Motor neuron (in vitro differentiated cells): ENCODE measurements at regions not wholly inside any gene's neighbourhood (a gene's known extent, or its start where the extent isn't known, plus 50 kb on each side); places are given as distances from the start of the nearest gene placed in this dataset.
A peak's percentile ranks its signal among the peaks of the same experiment; 100 is the strongest.

ENCODE experiments used
- ATAC-seq, 8 experiments: fragments of 200-7000 bp; cut with Tn5 transposase; replicated peaks in 6 of 8; 2 replicates each; pipeline ENCODE4 v1.8.0; 2021; ENCODE audit warnings: mild to moderate bottlenecking in 8 of 8, moderate library complexity in 8 of 8
- H3K27ac ChIP-seq, 2 donors: fragments of 250-450 bp; sonication (Bioruptor Pico); 2 replicates each; pipeline ENCODE4 v1.9.0; 2021; ENCODE audit warnings: antibody characterized with exemption in 2 of 2, mild to moderate bottlenecking in 2 of 2, moderate library complexity in 1 of 2
- H3K4me1 ChIP-seq, 2 donors: fragments of 250-450 bp; sonication (Bioruptor Pico); replicated peaks in 1 of 2; 2 replicates each; pipeline ENCODE4 v1.6.1; 2021; ENCODE audit warnings: antibody characterized with exemption in 2 of 2, mild to moderate bottlenecking in 2 of 2, moderate library complexity in 1 of 2
- H3K4me3 ChIP-seq, 5 donors: fragments of 250-450 bp; sonication (Bioruptor Pico); 2 replicates each; pipeline ENCODE4 v1.9.0; 2021; ENCODE audit warnings: antibody characterized with exemption in 5 of 5, mild to moderate bottlenecking in 5 of 5, moderate library complexity in 4 of 5
- WGBS, 10 experiments: fragments of 450-650 bp; shearing (Covaris generic); methylation state at CpG; one replicate each; pipeline ENCODE4 v1.0.0; 2022; 5-methylcytosine and 5-hydroxymethylcytosine counted together
- in situ Hi-C, 9 experiments: fragments of 400-800 bp; cut with MboI; loops; one replicate each; pipeline ENCODE4 v1.15.0; 2021; ENCODE audit warnings: low sequenced_read_pairs in 9 of 9, low pct_unique_long_range_greater_than_20kb in 2 of 9; ENCODE audit not compliant: unreplicated experiment in 9 of 9

DNA sequence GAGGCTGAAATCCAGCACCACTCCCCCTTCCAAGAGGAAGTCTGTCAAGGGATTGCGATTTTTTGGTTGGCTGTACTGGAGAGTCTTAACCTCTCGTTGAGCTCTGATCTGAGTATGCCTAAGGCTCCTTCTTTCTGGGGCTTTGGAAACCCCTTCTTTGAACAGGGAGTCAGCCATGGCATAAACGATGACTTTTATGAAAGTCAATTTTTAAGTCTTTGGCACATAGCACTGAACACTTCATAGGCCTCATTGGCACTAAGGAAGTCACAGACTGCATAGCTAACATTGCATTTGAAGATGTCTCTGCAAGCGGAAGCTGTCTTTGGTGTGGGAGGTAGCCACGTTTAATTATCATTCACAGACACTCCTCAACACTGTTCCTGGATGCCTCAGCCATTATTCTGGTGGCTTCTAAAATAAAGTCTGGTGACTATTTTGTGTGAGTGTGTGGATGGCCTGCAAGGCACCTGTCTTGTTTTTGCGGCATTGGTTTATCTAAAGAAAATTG is 148.2 kb upstream of the NCK2 start:
- Histone ChIP-seq H3K4me3 (no peak overlapping the region), H3K4me1 (peaks cover 5 to 9% of the 10 kb centered on the region in 2 donors), H3K27ac (no peak overlapping the region)
- ATAC-seq = no peak
- WGBS, 10 experiments = 46 to 100% (median 83%) methylated on average over 1 to 5 of the region's 6 CpGs; no CpG with 5 or more reads in 1 of the 10 experiments
- in situ Hi-C loops = loop anchor here in 2 of 9 experiments (25.0 kb wide), 1 partner anchor 491 kb away; no protein-coding TSS in a partner anchor

DNA sequence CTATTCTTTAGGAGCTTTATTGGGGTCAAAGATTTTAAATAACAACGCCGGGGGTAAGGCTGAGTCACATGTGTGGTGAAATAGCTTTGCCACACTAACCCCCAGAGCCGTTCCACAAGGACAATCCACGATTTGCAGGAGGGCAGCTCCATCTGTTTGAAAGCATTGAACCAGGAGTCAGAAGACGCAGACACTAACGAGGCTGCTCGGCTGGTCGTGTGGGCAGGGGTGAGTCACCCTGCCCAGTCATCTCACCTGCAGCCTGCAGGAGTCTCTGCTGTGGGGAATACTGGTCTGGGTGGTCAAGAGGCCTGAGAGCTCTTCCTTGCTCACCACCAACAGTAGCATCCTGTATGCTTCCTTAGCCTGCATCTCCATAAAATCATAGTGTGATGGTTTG is 149.2 kb upstream of the NCK2 start:
- peak in 4 of 8 experiments; percentile 45 to 83 (median 64) for ATAC-seq
- in situ Hi-C loops = loop anchor here in 2 of 9 experiments (25.0 kb wide), 1 partner anchor 492 kb away; no protein-coding TSS in a partner anchor
- H3K4me3 ChIP-seq = no peak overlapping the region
- H3K27ac ChIP-seq = no peak overlapping the region
- peaks cover under 1 to 3% of the 10 kb centered on the region in 2 donors for H3K4me1 ChIP-seq
- WGBS, 10 experiments = 38 to 90% (median 60%) methylated on average over 2 to 6 of the region's 8 CpGs; no CpG with 5 or more reads in 6 of the 10 experiments

DNA sequence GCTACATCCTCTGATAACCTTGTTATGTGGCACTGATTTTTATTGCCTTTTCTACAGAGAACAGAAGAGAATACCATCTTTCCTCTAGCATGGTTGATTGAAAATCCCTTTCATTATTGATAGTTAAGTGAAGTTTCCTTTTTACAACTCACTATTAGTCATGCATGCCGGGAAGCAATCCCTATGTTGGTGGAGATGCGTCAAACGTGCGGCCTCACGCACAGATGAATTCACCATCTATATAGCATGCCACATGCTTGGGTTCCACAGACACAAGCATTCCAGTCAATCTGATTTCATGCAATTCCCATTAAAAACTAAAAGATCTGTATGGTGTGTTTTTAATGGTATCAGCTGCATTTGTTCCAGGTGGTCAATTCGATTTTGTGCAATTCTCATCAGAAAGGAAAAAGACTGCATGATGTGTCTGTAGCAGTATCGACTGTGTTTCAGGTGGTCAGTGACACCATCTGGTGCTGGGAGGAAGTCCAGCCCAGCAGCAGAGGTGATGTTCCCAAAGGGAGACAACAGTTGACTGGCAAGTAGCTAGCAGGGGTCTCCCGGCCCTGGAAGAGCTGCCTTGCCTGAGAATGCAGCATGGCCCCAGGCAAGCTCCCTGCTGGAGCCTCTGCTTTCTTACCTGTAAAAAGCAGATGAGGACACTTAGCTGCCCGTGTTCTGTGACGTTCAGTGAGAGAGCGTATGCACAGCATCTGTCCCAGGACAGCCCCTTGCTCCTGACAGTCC is 151.3 kb upstream of the NCK2 start:
- 58 to 100% (median 83%) methylated on average over 1 to 7 of the region's 11 CpGs; no CpG with 5 or more reads in 2 of the 10 experiments for WGBS, 10 experiments
- H3K4me1 ChIP-seq = no peaks in the 10 kb centered on the region
- H3K27ac ChIP-seq = no peak overlapping the region
- no peak overlapping the region for H3K4me3 ChIP-seq
- in situ Hi-C loops = loop anchor here in 2 of 9 experiments (25.0 kb wide), 1 partner anchor 494 kb away; no protein-coding TSS in a partner anchor
- no peak for ATAC-seq

DNA sequence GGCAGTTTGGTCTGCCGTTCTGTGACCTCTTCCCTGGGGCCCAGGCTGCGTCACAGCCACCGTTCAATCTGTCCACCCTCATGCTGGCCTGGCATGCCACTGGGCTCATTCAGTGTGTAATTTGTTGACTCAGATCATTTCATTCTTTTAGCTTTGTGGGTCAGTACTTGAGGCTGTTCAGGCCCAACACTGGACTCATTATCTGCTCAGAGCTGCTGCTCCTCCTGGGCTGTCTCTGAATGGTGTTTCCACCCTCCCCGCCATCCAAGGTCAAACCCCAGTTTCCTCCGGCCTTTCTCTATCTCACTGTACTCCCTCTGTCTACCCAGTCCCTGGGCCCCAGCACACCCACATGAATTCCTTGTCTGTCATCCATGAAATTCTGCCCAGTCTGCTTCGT is 152.4 kb upstream of the NCK2 start:
- WGBS, 10 experiments = 43 to 100% (median 82%) methylated on average over 1 to 6 of the region's 6 CpGs
- H3K4me3 ChIP-seq = no peak overlapping the region
- H3K4me1 ChIP-seq = no peaks in the 10 kb centered on the region
- in situ Hi-C loops = loop anchor here in 2 of 9 experiments (25.0 kb wide), 1 partner anchor 495 kb away; no protein-coding TSS in a partner anchor
- no peak for ATAC-seq
- H3K27ac ChIP-seq = no peak overlapping the region

DNA sequence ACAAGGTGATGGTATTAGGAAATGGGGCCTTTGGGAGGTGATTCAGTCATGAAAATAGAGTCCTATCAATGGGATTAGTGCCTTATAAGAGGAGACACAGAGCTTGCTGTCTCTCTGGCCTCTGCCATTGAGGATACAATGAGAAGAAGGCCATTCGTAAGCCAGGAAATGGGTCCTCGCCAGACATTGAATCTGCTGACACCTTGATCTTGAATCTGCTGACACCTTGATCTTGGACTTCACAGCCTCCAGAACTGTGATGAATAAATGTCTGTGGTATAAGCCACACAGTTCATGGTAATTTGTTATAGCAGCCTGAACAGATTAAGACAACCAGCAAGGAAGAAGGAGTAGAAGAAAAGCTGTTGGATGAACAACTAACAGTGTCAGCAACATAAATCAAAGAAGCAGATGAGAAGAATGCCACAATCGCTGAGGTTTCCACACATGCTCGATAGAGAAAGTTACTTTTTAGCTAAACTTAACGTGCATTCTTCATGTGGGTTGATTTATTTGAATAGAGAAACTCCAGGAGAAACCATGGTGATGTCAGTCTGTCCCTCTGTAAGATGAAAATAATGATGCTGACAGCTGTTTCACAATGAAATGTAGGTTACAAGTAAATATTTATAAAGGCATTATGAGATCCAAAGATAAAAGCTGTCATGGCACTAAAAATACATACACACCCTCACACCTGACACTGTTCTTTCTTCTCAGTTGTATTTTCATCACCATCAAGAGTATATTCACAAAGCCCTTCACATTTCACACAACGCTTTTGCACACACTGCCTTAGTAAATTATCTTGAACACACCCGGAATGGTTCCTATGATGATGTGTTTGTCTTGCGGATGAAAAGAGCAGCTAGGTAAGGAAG is 153.7 kb upstream of the NCK2 start:
- no peak overlapping the region for H3K27ac ChIP-seq
- in situ Hi-C loops = loop anchor here in 2 of 9 experiments (25.0 kb wide), 1 partner anchor 496 kb away; no protein-coding TSS in a partner anchor
- no peak overlapping the region for H3K4me3 ChIP-seq
- no peak for ATAC-seq
- WGBS, 10 experiments = 27 to 92% (median 78%) methylated on average over 4 to 6 of the region's 8 CpGs; no CpG with 5 or more reads in 1 of the 10 experiments
- H3K4me1 ChIP-seq = no peaks in the 10 kb centered on the region

DNA sequence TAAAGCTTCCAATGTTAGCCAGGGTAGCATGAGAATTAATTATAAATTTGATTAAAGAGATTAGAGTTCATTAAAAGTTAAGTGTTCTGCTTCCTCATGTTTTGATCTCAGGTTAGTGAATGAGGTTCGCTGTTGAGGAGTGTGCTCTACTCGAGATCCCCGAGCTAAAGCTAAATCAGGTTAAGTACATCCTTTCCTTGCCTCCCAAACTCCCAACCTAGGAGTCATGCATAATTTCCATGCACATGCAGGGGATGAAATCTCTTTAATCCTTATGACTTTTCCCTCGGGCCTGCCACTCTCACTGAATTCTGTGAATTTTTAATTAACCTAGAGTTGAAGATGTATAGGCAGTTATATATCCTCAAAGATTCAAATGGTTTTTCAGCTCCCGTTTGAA is 156.1 kb upstream of the NCK2 start:
- Histone ChIP-seq H3K4me3 (no peak overlapping the region), H3K27ac (no peak overlapping the region), H3K4me1 (no peaks in the 10 kb centered on the region)
- in situ Hi-C loops = loop anchor here in 2 of 9 experiments (25.0 kb wide), 1 partner anchor 499 kb away; no protein-coding TSS in a partner anchor
- WGBS, 10 experiments = 25 to 100% (median 84%) methylated on average over 1 to 5 of the region's 5 CpGs
- ATAC-seq = no peak

DNA sequence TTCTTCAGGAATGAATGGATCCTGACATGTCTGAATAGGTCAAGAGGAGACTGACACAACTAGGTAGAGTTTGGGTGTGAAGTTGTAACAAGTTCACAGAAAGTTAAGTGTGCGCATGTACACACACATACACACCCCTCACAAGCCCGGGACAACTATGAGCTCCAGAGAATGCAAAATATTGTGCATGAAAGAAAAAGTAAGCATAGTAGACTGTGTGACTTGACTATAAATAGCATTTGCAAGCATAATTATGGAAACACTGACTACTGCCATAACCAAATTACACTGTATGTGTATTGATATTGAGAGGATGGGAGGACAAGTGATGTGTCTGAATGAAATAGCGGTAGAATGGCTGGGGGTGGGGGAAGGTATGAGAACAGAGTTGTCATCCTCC is 157.1 kb upstream of the NCK2 start:
- Histone ChIP-seq H3K27ac (no peak overlapping the region), H3K4me1 (no peaks in the 10 kb centered on the region), H3K4me3 (no peak overlapping the region)
- 0 to 100% (median 69%) methylated on average over 1 to 3 of the region's 3 CpGs; no CpG with 5 or more reads in 2 of the 10 experiments for WGBS, 10 experiments
- in situ Hi-C loops = loop anchor here in 2 of 9 experiments (25.0 kb wide), 1 partner anchor 500 kb away; no protein-coding TSS in a partner anchor
- peak in 3 of 8 experiments; percentile 77 to 92 (median 89) for ATAC-seq

DNA sequence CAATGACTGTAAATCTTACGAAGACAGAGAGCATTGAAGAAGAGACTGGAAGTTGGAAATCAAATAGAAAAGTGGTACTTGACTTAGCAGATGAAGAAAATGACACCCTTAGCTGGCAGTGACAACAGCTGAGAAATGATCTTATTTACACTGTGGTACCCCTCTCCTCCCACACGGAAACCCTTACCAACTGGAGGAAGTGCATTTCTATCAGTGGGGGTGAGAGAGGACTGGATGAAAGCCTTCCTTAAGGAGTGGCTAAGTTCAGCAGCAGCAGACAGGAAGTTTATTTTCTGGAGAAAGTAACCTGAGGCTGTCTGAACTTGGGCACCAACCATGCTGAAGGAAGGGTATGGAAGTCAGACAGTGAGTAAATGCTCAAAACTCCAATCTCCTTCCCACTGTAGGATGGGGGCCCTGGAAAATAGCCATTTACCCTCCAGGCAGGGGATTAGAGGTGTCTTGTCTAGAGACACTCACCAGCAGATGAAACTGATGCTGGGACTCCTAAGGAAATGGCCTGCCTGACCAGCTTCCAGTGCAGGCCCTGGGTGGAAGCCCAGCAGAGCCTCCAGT is 160.2 kb upstream of the NCK2 start:
- Histone ChIP-seq H3K4me1 (no peaks in the 10 kb centered on the region), H3K4me3 (no peak overlapping the region), H3K27ac (no peak overlapping the region)
- no peak for ATAC-seq
- 0 to 100% (median 72%) methylated on average over 1 to 2 of the region's 2 CpGs; no CpG with 5 or more reads in 2 of the 10 experiments for WGBS, 10 experiments
- in situ Hi-C loops = loop anchor here in 2 of 9 experiments (25.0 kb wide), 1 partner anchor 503 kb away; no protein-coding TSS in a partner anchor

DNA sequence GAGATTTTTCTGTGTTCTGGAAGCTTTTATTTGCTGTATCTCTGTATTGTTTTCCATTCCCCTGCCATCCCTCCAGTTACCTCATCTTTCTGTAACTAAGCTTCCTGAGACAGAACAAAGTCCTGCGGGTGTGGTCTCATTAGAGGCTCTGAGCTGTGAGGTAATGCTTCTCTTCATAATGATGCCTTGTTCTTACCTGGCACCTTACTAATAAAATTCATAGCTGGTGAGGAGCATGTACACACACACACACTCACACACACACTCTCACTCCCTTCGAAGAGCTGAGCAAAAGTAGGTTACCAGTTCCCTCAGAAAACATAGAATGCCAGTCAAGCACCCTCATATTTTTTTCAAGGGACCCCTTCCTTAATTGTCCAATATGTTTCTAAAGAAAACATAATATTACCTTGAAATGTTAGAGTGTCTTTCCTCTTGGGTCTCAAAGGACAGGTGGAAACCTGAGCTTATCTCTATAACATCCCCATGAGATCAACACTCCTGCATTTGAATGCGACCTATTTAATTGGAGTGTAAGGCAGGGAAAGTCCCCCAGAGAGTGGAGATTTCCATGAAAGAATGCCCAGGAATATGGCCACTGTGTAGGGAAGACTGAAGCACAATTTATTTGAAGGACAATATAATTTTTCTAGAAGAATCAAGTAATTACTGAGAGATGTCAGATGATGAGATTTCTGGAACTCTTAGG is 161.6 kb upstream of the NCK2 start:
- Histone ChIP-seq H3K27ac (no peak overlapping the region), H3K4me3 (no peak overlapping the region), H3K4me1 (no peaks in the 10 kb centered on the region)
- 20 to 93% (median 70%) methylated on average over 1 to 3 of the region's 3 CpGs; no CpG with 5 or more reads in 5 of the 10 experiments for WGBS, 10 experiments
- in situ Hi-C loops = loop anchor here in 2 of 9 experiments (25.0 kb wide), 1 partner anchor 504 kb away; no protein-coding TSS in a partner anchor
- ATAC-seq = no peak

DNA sequence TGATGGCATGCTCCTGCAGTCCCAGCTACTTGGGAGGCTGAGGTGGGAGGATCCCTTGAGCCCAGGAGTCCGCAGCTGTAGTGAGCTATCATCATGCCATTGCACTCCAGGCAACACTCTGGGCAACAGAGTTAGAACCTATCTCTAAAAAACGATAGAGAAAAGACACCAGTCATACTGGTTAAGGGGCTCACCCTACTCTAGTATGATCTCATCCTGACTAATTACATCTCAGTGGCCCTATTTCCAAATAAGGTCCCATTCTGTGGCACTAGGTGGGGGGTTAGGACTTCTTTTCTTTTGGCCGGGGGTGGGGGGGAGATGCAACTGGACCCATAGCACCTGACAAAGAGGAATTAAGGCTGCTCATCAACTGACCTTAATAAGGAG is 163.2 kb upstream of the NCK2 start:
- no peak for ATAC-seq
- in situ Hi-C loops = loop anchor here in 2 of 9 experiments (25.0 kb wide), 1 partner anchor 506 kb away; no protein-coding TSS in a partner anchor
- WGBS, 10 experiments = 40 to 85% (median 43%) methylated on average over 1 to 2 of the region's 3 CpGs; no CpG with 5 or more reads in 7 of the 10 experiments

DNA sequence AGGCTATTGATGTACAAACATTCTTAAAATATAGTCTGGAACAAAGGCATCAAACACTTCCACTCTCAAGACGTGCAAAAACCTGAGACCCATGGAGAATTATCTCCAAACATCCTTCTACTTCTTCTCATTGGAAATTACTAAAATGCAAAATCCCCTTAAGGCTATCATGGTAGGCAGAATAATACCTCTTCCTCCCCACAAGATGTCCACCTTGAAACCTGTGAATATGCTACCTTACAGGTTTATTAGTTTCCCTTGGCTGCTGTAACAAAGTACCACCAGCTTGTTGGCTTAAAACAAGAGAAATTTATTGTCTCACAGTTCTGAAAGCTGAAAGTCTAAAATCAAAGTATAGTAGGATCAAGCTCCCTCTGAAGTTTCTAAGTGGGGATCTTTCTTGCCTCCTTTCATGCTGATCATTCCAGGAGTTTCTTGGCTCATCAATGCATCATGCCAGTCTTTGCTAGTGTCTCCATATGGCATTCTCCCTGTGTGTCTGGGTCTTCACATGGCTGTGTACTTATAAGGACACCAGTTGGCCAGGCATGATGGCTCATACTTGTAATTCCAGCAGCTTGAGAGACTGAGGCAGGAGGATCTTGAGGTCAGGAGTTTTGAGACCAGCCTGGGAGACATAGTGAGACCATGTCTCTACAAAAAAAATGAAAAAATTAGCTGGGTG is 163.7 kb upstream of the NCK2 start:
- in situ Hi-C loops = loop anchor here in 2 of 9 experiments (25.0 kb wide), 1 partner anchor 506 kb away; no protein-coding TSS in a partner anchor
- Histone ChIP-seq H3K4me1 (peaks cover 0 to 3% of the 10 kb centered on the region in 2 donors), H3K27ac (no peak overlapping the region), H3K4me3 (no peak overlapping the region)
- 0 to 83% (median 60%) methylated on average over 1 of the region's 1 CpG; no CpG with 5 or more reads in 5 of the 10 experiments for WGBS, 10 experiments
- no peak for ATAC-seq

More for the DNA sequence above, 163.2 kb upstream of the NCK2 start:
- H3K4me3 ChIP-seq = no peak overlapping the region
- no peak overlapping the region for H3K27ac ChIP-seq
- peaks cover 0 to 2% of the 10 kb centered on the region in 2 donors for H3K4me1 ChIP-seq
